IMR-90 (cell line): ENCODE measurements at regions not wholly inside any gene's neighbourhood (a gene's known extent, or its start where the extent isn't known, plus 50 kb on each side); places are given as distances from the start of the nearest gene placed in this dataset.

Experiments
- ATAC-seq: fragments of 200-7000 bp; cut with Tn5 transposase; 2 replicates; pipeline ENCODE4 v1.9.1; 2020; ENCODE audit warnings: low read depth, mild to moderate bottlenecking, moderate library complexity
- BruUV-seq: library from RNA; stranded (reverse); fragments of 400-500 nt; replicated peaks from 2 replicates; lab custom pipeline; 2021; lab: Mats Ljungman, UMichigan
- CTCF ChIA-PET: fragments of 300-600 bp; formaldehyde crosslinking; extraction: SDS; loops from one replicate; lab custom pipeline; 2021; ENCODE audit warnings: antibody characterized with exemption; lab: Yijun Ruan, JAX
- POLR2A ChIA-PET: fragments of 300-600 bp; sonication (Branson Sonifier 250); formaldehyde crosslinking; loops from one replicate; lab custom pipeline; 2022; ENCODE audit warnings: antibody characterized with exemption; ENCODE audit not compliant: unreplicated experiment; lab: Charles Lee
- DNase-seq: peaks from one replicate; pipeline ENCODE4 v3.0.0; 2013
- H2AFZ ChIP-seq: replicated peaks from 2 replicates; pipeline ENCODE3; 2013; ENCODE audit warnings: low read length, mild to moderate bottlenecking; ENCODE audit not compliant: poor library complexity
- H2AK5ac ChIP-seq: 2 replicates; pipeline ENCODE4 v1.6.1; 2013; ENCODE audit warnings: low read depth, low read length, inconsistent platforms
- H2AK9ac ChIP-seq: replicated peaks from 2 replicates; pipeline ENCODE3; 2013; ENCODE audit warnings: mild to moderate bottlenecking, low read depth, low read length, moderate library complexity; ENCODE audit not compliant: poor library complexity
- H2BK120ac ChIP-seq: 2 replicates; pipeline ENCODE4 v1.6.1; 2013; ENCODE audit warnings: low read depth, low read length, inconsistent platforms
- H2BK15ac ChIP-seq: 3 replicates; pipeline ENCODE4 v1.6.1; 2013; ENCODE audit warnings: low read depth, low read length, inconsistent platforms
- H2BK20ac ChIP-seq: 2 replicates; pipeline ENCODE4 v1.6.1; 2013; ENCODE audit warnings: low read depth, mild to moderate bottlenecking, inconsistent platforms, low read length, moderate library complexity
- H2BK5ac ChIP-seq: 2 replicates; pipeline ENCODE4 v1.6.1; 2013; ENCODE audit warnings: mild to moderate bottlenecking, low read depth, low read length, inconsistent platforms; ENCODE audit not compliant: poor library complexity, severe bottlenecking
- H3K14ac ChIP-seq: replicated peaks from 2 replicates; pipeline ENCODE4 v1.6.1; 2013; ENCODE audit warnings: low read depth, low read length, inconsistent platforms
- H3K18ac ChIP-seq: 2 replicates; pipeline ENCODE4 v1.6.1; 2013; ENCODE audit warnings: low read depth, low read length, control low read depth
- H3K23ac ChIP-seq: 2 replicates; pipeline ENCODE4 v1.6.1; 2013; ENCODE audit warnings: low read depth, low read length, inconsistent platforms
- H3K27ac ChIP-seq: 2 replicates; pipeline ENCODE4 v1.5.1; 2013; ENCODE audit warnings: mild to moderate bottlenecking, control low read depth, low read length; ENCODE audit not compliant: insufficient read depth
- H3K27me3 ChIP-seq: 2 replicates; pipeline ENCODE4 v1.6.1; 2013; ENCODE audit warnings: low read length; ENCODE audit not compliant: control insufficient read depth, insufficient read depth
- H3K36me3 ChIP-seq: 2 replicates; pipeline ENCODE4 v1.6.1; 2013; ENCODE audit warnings: low read length, mixed read lengths; ENCODE audit not compliant: control insufficient read depth, insufficient read depth
- H3K4ac ChIP-seq: 2 replicates; pipeline ENCODE4 v1.6.1; 2013; ENCODE audit warnings: low read depth, low read length, inconsistent platforms
- H3K4me1 ChIP-seq: 2 replicates; pipeline ENCODE4 v1.6.1; 2013; ENCODE audit warnings: low read length, mixed read lengths; ENCODE audit not compliant: control insufficient read depth, insufficient read depth
- H3K4me2 ChIP-seq: 2 replicates; pipeline ENCODE4 v1.6.1; 2013; ENCODE audit warnings: low read depth, mild to moderate bottlenecking, control low read depth, low read length, moderate library complexity
- H3K4me3 ChIP-seq: 2 replicates; pipeline ENCODE4 v1.5.1; 2013; ENCODE audit warnings: low read depth, mild to moderate bottlenecking, control low read depth, low read length, moderate library complexity; ENCODE audit not compliant: insufficient read depth
- H3K56ac ChIP-seq: 2 replicates; pipeline ENCODE4 v1.6.1; 2013; ENCODE audit warnings: low read length, inconsistent platforms; ENCODE audit not compliant: insufficient read depth; ENCODE audit errors: extremely low read depth
- H3K79me1 ChIP-seq, 2 experiments: 2 replicates each; pipeline ENCODE4 v1.6.1; 2013; ENCODE audit warnings: low read length in 2 of 2, inconsistent platforms in 1 of 2, low read depth in 1 of 2
- H3K9ac ChIP-seq: 2 replicates; pipeline ENCODE4 v1.6.1; 2013; ENCODE audit warnings: low read depth, low read length, control low read depth
- H3K9me1 ChIP-seq: 2 replicates; pipeline ENCODE4 v1.6.1; 2013; ENCODE audit warnings: low read length, inconsistent platforms; ENCODE audit not compliant: insufficient read depth
- H3K9me3 ChIP-seq: 2 replicates; pipeline ENCODE4 v1.6.1; 2013; ENCODE audit warnings: low read length; ENCODE audit not compliant: control insufficient read depth, insufficient read depth
- H4K20me1 ChIP-seq: 2 replicates; pipeline ENCODE4 v1.6.1; 2013; ENCODE audit warnings: low read length, inconsistent platforms; ENCODE audit not compliant: insufficient read depth
- H4K5ac ChIP-seq: 2 replicates; pipeline ENCODE4 v1.6.1; 2013; ENCODE audit warnings: mild to moderate bottlenecking, low read depth, low read length, control low read depth
- H4K8ac ChIP-seq, 2 experiments: 2 replicates each; pipeline ENCODE4 v1.6.1; 2013; ENCODE audit warnings: low read depth in 2 of 2, low read length in 2 of 2, control low read depth in 1 of 2, inconsistent platforms in 1 of 2
- H4K91ac ChIP-seq: 2 replicates; pipeline ENCODE4 v1.6.1; 2013; ENCODE audit warnings: low read depth, low read length, inconsistent platforms; ENCODE audit not compliant: insufficient read depth
- BHLHE40 ChIP-seq: fragments of 150-350 bp; IDR thresholded peaks from 2 replicates; pipeline ENCODE4 v1.6.1; 2016; ENCODE audit warnings: mild to moderate bottlenecking, low read depth, low read length
- CEBPB ChIP-seq: IDR thresholded peaks from 2 replicates; pipeline ENCODE4 v1.6.1; 2012; ENCODE audit warnings: low read depth, low read length, improper control_type of control experiment
- CHD1 ChIP-seq: IDR thresholded peaks from 2 replicates; pipeline ENCODE4 v1.6.1; 2012; ENCODE audit warnings: low read depth, low read length, improper control_type of control experiment
- CTCF ChIP-seq: conservative IDR thresholded peaks from 2 replicates; pipeline ENCODE4 v1.5.1; 2012; ENCODE audit warnings: mild to moderate bottlenecking, low read depth, low read length, improper control_type of control experiment
- FOS ChIP-seq: fragments of 150-350 bp; IDR thresholded peaks from 2 replicates; pipeline ENCODE4 v1.6.1; 2016; ENCODE audit warnings: low read depth, low read length
- MAZ ChIP-seq: IDR thresholded peaks from 2 replicates; pipeline ENCODE4 v1.6.1; 2012; ENCODE audit warnings: low read depth, mild to moderate bottlenecking, low read length, improper control_type of control experiment, moderate library complexity, borderline replicate concordance
- MXI1 ChIP-seq: IDR thresholded peaks from 2 replicates; pipeline ENCODE4 v1.6.1; 2012; ENCODE audit warnings: low read depth, mild to moderate bottlenecking, low read length, moderate library complexity, borderline replicate concordance
- NFE2L2 ChIP-seq: fragments of 150-350 bp; IDR thresholded peaks from 2 replicates; pipeline ENCODE4 v1.6.1; 2016; ENCODE audit warnings: low read depth, mild to moderate bottlenecking, low read length
- POLR2A ChIP-seq: IDR thresholded peaks from 2 replicates; pipeline ENCODE4 v1.6.1; 2012; ENCODE audit warnings: mild to moderate bottlenecking, low read depth, low read length
- RAD21 ChIP-seq: IDR thresholded peaks from 2 replicates; pipeline ENCODE4 v1.6.1; 2012; ENCODE audit warnings: low read length, improper control_type of control experiment
- RCOR1 ChIP-seq: IDR thresholded peaks from 2 replicates; pipeline ENCODE4 v1.6.1; 2012; ENCODE audit warnings: mild to moderate bottlenecking, low read length, improper control_type of control experiment; ENCODE audit not compliant: insufficient replicate concordance
- RFX5 ChIP-seq: IDR thresholded peaks from 2 replicates; pipeline ENCODE4 v1.8.0; 2012; ENCODE audit warnings: low read depth, mild to moderate bottlenecking, low read length, moderate library complexity
- SMC3 ChIP-seq: fragments of 150-350 bp; IDR thresholded peaks from 2 replicates; pipeline ENCODE4 v1.6.1; 2016; ENCODE audit warnings: low read depth, mild to moderate bottlenecking, antibody characterized with exemption, low read length, moderate library complexity
- WGBS, 2 experiments: methylation state at CpG; one replicate each; pipeline versions ENCODE4 v1.1.5 to v1.1.7; 2013; ENCODE audit warnings: missing lambda C conversion rate in 2 of 2; ENCODE audit not compliant: insufficient read length in 1 of 2; ENCODE audit errors: extremely low coverage in 2 of 2; 5-methylcytosine and 5-hydroxymethylcytosine counted together
- dilution Hi-C: fragments of 300-500 bp; cut with HindIII; formaldehyde crosslinking; loops from one replicate; pipeline ENCODE4 v1.14.3; 2018; ENCODE audit warnings: low sequenced_read_pairs; ENCODE audit not compliant: unreplicated experiment
- in situ Hi-C: fragments of 300-500 bp; cut with MboI; formaldehyde crosslinking; loops from 3 replicates; pipeline ENCODE4 v1.14.3; 2019; ENCODE audit warnings: low sequenced_read_pairs, inconsistent platforms, mixed read lengths
- intact Hi-C: fragments of 100-400 bp; cut with micrococcal nuclease; formaldehyde crosslinking; loops from 2 replicates; pipeline ENCODE4 v1.10.0; 2022
- TF ChIP-seq, protein P1 (sequence below): fragments of 150-350 bp; IDR thresholded peaks from 2 replicates; pipeline ENCODE4 v1.6.1; 2017; ENCODE audit warnings: mild to moderate bottlenecking, antibody characterized with exemption, low read length, low read depth

GRCh38 chr19:31128291-31128690, 220.9 kb downstream of the TSHZ3 start:
- Histone ChIP-seq H2BK120ac (peak overlapping the region; percentile 95), H2AK9ac (peak overlapping the region; percentile 85), H3K56ac (peak overlapping the region; percentile 67; the same call in 1 of the 2 replicates), H3K9ac (no peak overlapping the region), H4K5ac (peak overlapping the region; percentile 90), H3K79me1 (no peaks in the 10 kb centered on the region; a peak in 1 of 4 replicates), H3K23ac (peak overlapping the region; percentile 90), H2BK5ac (peak overlapping the region; percentile 94), H2AFZ (peak overlapping the region; percentile 58), H4K91ac (peak overlapping the region; percentile 86), H4K8ac (peak overlapping the region; percentile 45 to 92), H3K4me3 (no peak overlapping the region), H4K20me1 (peaks cover 3% of the 10 kb centered on the region), H3K14ac (peak overlapping the region; percentile 91), H3K18ac (peak overlapping the region; percentile 85), H2AK5ac (peak overlapping the region; percentile 97), H3K4me2 (no peak overlapping the region), H2BK20ac (peak overlapping the region; percentile 88), H3K9me3 (no peaks in the 10 kb centered on the region), H3K9me1 (peaks cover 9% of the 10 kb centered on the region), H3K27me3 (no peaks in the 10 kb centered on the region), H3K36me3 (no peaks in the 10 kb centered on the region), H2BK15ac (peak overlapping the region; percentile 90; the same call in 2 of the 3 replicates), H3K27ac (peak overlapping the region; percentile 84; the same call in 1 of the 2 replicates), H3K4ac (peak overlapping the region; percentile 91), H3K4me1 (peaks cover 12% of the 10 kb centered on the region)
- BruUV-seq, result no TSS peak
- dilution Hi-C loops, result no loop called here
- TF ChIP-seq CHD1, result no peak
- TF ChIP-seq RFX5, result no peak
- no peak for TF ChIP-seq MAZ
- TF ChIP-seq CTCF, result no peak
- no peak for TF ChIP-seq POLR2A
- TF ChIP-seq NFE2L2, result no peak
- TF ChIP-seq, protein P1, sequence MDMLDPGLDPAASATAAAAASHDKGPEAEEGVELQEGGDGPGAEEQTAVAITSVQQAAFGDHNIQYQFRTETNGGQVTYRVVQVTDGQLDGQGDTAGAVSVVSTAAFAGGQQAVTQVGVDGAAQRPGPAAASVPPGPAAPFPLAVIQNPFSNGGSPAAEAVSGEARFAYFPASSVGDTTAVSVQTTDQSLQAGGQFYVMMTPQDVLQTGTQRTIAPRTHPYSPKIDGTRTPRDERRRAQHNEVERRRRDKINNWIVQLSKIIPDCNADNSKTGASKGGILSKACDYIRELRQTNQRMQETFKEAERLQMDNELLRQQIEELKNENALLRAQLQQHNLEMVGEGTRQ, result no peak
- TF ChIP-seq FOS, result no peak
- TF ChIP-seq CEBPB, result no peak
- TF ChIP-seq RCOR1, result no peak
- TF ChIP-seq MXI1, result no peak
- TF ChIP-seq BHLHE40, result no peak
- TF ChIP-seq SMC3, result no peak
- no peak for TF ChIP-seq RAD21
- no peak for ATAC-seq
- ChIA-PET CTCF (no interaction called here), POLR2A (no interaction called here)
- intact Hi-C loops, result loop anchor here (5.0 kb wide), 1 partner anchor 134 kb away; no protein-coding TSS in a partner anchor
- in situ Hi-C loops, result loop anchor here (5.0 kb wide), 1 partner anchor 84 kb away; no protein-coding TSS in a partner anchor
- WGBS, 2 experiments, result 98% methylated on average over 8 of the region's 9 CpGs; no CpG with 5 or more reads in 1 of the 2 experiments
- no peak for DNase-seq
